NCI-H460 (cell line): ENCODE measurements at regions not wholly inside any gene's neighbourhood (a gene's known extent, or its start where the extent isn't known, plus 50 kb on each side); places are given as distances from the start of the nearest gene placed in this dataset.

Source experiments
- DNase-seq: peaks from one replicate; pipeline ENCODE4 v3.0.0-alpha.2; 2016; ENCODE audit warnings: low read depth; ENCODE audit errors: extremely low read depth

DNA sequence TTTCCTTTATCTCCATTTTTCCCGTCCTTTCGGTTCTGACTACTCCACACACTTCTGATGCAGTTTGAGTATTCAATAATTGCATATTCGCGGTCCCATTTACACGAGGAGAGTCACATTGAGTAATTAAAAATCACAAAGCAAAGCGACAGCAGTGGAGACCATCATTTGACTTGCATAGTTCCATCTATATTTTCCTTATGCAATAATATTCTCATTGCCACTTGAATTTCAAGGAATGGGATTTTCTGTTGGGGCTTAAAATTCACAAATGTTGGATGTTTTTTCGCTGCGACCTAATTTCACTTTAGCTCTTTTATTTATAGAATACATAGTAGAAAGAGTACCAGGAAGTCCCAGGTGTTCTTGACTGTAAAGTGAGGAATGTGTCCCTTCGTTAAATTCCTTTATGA lies 186.8 kb downstream of the ZEB2 start:
- DNase-seq = no peak

DNA sequence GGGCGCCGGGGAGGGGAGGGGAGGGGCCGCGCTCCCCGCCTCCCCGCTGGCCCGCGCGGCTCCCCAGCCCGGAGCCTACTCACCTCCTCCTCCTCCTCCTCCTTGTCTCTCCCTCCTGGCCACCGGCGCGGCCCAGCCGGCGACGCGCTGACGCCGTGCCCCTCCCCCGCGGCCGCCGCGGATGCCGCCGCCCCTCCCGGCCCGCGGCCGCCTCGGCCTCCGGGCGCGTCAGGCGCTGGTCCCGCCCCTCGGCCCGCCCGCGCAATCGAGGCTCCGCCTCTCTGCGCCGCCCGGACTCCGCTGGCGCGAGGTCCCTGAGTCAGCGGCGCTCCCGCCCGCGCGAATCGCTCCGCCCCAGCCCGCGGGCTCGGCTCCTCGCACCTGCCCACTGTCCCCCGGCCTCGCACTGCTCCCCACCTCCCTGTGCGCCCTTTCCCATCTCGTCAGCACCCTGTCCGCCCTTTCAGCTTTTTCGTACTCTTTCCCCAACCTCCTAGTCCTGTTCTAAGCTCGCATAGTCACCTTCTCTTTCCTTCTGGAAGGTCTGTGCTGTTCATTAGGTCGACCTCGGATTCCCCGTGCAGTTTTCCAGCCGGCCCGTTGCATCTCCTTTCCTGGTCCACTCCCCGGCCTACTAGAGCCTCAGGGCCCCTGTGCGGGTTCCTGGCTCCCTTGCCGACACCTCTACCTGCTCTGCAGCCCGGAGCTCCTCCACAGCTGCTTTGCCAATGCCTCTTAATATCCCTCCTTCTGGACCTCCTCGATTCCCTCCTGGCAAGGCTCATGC lies 187.4 kb downstream of the ZEB2 start:
- DNase-seq = peak; percentile 89

DNA sequence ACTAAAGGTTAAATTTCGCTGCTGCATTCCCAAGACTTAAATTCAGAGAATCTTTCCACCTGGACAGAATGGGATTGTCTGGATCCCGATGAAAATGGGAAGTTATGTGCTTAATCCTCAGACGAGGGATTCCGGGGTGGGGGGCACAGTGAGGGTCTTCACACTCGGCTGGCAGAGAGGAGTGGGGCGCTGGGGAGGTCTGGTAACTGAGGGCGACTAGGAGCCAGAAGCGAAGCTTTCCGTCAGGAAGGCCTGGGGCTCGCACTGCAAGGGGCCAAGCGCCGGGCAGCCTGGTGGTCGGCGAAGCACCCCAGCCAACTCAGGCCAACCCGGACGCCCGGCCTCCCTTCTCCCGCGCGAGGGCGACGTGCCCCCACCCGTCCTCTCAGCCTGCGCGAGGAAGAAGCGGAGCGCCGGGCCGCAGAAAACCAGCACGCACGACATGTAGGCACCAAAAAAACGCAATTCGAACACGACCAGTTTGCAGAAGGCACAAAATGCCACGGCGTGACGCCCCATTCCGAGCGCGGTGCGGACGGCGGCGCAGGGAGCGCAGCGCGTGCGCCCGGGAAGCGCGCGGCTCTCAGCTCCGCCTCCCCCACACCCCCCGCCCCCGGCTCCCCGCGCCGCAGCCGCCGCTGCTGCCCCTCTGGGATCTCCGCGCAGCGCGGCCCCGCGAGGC lies 188.1 kb downstream of the ZEB2 start:
- DNase-seq = no peak

DNA sequence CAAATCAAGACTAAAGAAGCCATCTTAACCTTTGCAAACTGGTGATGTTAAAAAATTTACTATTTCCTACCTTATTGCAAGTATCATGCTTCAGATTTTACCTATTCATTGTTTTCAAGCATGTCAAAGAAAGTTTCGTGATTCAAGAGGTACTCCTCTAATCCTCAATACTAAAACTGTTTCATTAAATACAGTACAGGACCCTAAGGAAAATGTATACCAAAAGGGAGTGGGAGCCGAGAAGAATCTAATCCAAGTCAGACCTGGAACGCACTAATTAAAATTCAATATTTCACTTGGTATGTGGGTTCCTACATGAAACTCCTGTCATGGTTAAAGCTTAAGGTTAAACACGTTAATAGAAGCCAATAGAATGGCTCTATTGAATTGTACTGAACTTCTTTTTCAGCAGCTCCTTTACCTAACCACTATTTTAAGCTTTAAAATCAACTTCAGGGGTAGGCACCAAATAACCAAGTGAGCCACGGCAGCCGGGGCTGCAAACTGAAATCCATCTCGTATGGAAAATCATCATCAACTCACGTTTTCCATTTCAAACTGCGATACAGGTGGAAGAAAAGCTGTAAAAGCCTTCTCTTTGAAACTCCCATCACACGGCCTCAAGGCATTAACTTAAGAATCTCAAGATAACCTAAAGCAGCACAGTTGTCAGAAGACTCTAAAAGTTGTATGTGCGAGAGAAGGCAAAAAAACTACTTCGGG lies 188.8 kb downstream of the ZEB2 start:
- DNase-seq = no peak

DNA sequence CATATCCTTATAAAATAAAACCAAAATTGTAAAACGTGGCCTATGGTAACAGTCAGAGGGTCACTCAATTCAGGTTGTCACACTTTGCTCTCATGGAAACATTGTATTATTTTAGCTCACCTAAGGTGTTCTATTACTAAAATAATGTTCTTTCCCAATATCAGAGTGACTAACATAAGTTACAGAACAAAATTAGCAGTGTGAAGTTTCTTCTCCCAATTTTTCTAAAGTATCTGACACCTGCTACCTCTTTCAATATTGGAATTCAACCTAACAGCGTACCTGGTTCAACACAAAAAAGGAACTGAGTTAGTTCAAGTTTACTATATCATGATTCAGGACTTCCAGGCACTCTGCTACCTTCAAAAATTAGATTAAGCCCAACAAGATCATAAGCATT lies 190.4 kb downstream of the ZEB2 start:
- DNase-seq = no peak

DNA sequence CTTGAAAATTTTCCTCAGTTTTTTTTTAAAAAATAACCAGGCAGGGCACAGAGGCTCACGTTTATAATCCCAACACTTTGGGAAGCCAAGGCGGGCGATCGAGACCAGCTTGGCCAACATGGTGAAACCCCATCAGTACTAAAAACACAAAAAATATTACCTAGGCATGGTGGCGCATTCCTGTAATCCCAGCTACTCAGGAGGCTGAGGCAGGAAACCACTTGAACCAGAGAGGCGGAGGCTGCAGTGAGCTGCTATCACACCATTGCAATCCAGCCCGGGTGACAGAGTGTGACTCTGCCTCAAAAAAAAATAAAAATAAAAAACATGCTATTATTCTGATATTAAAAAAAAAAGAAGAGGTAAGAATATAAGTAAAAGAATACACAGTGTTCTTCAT lies 191.0 kb downstream of the ZEB2 start:
- DNase-seq = no peak

DNA sequence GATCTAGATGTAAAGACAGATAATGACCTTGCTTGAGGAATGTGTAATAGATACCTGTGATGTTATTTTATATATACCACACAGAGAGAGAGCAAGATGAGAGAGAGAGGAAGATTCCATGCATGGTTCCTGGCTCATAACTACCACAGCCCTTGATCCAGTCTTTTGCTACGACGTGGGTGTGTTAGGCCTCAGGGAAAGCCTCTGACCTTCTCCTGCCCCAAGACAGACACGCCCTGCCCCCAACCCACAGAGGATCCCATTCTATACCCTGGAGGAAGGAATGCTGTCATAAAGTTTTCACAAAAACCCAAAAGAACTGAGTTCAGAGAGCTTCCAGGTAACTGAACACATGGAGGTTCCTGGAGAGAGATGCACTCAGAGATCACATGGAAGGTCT lies 193.1 kb downstream of the ZEB2 start:
- no peak for DNase-seq

DNA sequence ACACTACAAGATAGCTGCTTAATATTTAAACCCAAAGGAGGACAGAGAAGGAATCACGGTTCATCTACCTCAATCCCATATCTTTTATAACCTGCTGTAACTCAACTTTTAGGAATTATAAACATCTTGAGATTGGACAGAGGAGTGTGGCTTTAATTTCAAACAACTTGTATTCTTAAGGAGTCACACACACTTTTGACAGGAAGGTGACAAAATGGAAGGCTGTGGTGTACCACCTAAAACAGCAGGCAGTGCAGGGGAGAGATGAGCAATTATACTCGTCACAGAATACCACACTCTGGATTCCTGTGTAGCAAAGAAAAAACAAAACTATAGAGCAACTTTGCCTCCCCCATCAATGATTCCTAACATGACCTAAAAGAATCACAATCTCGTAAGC lies 194.8 kb downstream of the ZEB2 start:
- DNase-seq = no peak

DNA sequence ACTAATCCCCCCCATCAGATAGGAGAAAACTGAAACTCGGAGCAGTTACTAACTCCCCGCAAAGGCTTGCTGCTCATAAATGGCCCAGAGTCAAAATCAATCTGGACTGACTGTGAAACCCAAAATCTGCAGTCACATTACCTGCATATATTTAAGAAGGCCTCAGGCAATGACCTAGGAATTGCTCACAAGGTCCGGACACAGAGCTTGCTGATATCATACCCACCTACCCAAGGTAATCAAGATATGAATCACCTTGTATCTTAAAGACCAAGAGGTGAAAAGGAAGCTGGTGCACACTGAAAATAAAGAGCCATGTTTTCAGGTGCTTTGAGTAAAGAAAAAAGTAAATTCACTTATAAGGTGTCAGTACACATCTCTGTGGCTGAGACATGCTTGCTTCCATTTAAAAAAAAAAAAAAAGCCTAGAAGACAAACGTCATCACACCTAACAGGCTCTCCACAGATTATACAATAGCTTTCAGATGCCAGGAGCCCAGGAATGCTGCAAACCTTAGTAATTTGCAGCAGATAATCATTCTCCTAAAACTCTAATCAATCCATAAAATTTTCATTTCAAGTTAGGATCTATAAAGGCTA lies 195.4 kb downstream of the ZEB2 start:
- no peak for DNase-seq

DNA sequence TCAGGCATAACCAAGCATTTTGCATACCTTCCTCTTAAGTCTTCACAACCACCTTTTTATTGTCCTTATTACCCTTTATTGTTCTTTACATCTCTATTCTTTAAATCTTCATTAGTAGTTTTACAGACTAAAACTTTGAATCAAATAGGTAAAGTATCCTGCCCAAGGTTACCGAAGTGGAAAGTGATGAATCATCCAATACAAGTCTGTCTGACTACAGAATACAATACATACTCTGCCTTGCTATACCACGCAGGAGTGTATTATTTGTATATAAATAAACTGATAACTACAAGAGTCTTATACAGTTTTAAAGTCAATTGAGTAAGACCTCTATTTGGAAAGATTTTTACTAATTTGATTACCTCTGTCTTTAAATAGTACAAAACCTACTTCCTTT lies 196.0 kb downstream of the ZEB2 start:
- DNase-seq = no peak

DNA sequence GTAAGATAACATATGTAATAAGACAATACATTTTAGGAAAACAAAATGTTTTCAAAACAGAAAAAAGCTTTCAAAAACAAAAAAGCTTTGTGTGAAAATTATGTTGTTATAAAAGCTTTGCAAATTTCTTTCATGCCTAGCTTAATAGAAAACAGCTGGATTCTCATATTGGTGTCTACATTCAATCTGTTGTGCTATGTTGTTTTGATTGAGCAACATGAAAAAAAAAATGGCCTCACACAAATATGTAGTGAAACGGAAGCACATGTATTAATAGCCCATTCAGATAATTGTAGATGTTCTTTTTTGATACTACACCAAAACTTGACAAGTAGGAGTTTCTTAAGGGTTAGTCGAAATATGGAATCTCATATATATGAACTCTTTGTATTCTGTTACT lies 197.5 kb downstream of the ZEB2 start:
- DNase-seq = no peak

DNA sequence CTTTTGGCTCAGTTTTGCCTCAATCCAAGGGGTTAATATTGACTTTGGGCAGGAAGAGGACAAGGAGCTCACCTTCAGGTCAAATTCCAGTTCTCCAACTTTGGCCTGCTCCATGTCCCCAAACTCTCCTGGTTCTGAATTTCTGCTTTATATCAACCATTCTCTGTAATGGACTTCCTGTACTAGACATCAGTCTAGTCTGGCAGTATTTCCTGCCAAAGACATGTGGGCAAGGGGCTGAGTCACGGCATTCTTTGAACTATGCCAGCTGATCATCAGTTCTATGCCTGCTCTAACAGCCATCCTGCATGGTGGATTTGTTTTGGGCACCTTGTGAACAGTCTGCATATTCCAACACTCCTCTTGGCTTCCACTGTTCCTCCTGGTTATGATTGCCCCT lies 199.4 kb downstream of the ZEB2 start:
- no peak for DNase-seq

DNA sequence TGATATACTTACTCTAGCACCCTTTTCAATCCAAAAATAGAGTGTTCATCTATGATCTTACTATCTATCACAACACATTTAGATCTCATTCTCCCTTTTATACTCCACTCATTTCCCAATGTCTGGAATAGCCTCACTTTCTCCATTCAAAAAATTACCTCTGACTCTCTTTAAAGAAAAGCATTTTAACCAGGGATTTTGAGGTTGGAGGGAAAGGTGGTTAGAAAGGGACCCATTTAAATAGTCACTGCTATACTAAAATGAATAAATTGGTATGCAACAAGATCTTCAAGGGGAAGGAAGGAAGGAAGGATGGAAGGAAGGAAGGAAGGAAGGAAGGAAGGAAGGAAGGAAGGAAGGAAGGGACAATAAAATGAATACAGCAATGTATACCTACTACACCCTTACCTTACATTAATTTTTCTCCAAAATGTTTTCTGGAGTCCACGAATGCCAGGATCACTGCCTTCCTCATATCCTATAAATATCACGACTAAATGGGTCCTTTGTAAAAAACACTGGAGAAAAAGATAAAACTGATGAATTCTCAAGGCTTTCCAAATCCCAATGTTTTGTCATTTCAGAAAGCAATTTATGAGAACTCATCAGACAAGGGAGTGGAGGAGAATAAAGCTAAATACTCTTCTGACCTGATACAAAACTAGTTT lies 202.7 kb downstream of the ZEB2 start:
- no peak for DNase-seq

DNA sequence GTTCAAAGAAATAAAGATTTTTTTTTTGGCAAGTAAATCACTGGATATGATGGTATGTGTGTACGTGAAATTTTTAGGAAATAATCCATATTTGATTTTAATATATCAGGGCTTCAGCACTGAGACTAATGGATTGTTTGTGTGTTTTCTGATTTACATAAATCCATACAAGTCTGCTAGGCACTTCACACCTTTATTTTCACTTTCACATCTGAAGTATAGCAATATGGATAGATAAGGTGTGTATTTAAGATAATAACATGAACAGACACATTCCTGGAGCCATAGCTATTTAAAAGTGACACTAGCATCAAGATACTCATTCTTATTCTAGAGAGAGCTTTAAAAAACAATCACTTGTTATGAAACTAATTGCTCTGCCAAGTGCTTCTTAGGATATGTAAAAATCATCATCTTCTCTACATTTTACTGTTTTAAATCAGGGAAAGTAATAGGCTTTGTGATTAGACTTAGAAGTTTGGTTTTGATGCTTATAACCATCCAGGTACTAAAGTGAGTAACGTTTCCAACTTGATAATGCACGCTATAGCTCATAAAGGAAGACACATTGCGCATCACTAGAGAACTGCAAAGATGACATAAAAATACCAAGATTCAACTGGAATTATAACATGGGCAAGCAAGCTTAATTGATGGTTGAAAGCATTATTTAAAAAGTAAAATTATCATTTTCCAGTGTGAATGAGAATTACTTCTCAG lies 208.9 kb downstream of the ZEB2 start:
- DNase-seq = no peak

DNA sequence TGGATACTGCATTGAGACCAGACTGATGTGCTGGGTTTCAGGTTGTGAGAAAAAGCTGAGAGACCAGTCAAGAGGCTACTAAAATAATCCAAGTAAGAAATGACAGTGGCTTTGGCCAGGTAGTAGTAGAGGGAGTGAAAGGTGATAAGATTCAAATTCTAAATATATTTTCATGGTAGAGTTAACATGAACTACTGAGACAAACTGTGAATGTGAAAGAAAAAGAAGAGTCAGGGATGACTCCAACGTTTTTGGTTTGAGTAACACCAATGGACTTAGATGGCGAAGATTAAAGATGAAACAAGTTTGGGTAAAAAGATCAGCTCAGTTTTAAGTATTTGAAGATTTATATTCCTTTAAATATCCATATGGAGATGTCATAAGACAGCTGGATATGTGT lies 209.4 kb downstream of the ZEB2 start:
- DNase-seq = no peak

DNA sequence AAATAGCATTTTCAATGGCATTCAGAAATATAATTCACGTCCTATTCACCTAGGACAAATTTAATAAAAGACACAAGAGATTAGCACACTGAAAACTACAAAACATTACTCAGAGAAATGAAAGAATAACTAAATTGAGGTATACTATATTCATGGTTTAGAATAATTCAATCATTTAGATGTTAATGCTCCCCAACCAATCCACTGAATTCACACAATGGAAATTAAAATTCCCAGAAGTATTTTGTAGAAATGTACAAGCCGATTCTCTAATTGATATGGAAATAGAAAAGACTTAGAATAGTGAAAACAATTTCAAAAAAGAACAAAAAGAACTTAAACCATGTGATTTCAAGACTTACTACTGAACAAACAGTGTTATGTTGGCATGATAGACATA lies 212.2 kb downstream of the ZEB2 start:
- no peak for DNase-seq

DNA sequence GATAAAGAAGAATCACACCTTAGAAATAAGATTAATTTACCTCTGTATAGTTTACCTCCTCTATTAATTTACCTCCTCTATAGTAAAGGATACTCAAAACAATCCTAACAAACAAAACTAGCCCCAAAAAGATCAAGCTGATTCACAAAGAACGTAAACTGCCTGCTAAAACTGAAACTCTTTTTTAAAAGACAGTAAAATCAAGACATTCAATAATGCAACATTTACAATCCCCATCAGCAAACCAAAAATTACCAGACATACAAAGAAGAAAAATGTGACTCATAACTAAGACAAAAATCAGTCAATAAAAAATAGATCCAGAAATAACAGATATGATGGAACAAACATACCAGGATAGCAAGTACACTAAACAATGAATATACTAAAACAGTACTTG lies 215.7 kb downstream of the ZEB2 start:
- no peak for DNase-seq

DNA sequence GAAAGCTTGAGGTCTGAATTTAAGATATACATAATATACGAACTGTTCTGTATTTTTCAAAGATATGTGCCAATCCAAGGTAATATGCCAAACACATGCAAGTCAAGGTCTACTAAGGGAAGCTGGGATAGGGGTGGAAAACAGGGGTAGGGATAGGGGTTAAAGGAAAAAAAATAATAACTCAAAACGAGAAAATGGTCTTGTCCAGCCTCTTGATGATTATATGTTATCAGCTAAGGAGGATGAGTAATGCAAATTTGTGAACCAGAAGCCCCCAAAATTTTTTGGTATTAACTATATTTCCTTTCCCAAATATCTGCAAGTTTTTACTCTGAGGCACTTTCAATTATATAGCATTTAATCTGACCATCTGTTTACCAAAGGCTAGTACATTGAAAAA lies 219.3 kb downstream of the ZEB2 start:
- DNase-seq = no peak

DNA sequence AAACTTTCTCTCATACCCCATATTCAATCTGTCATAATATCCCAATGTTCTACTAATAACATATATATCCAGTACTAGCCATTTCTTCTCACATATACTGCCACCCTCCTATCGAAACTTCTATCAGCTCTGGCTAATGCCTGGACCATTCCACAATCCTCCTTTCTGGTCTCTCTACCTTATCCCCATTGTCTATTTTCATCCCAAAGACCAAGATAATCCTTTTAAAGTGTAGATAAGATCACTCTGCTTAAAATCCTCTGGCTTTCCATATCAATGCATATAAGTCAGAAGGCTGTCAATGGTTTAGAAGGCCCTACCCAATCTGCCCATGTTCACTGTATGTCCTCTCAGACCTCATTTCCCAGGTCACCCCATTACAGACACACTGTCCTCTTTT lies 229.6 kb downstream of the ZEB2 start:
- DNase-seq = no peak

DNA sequence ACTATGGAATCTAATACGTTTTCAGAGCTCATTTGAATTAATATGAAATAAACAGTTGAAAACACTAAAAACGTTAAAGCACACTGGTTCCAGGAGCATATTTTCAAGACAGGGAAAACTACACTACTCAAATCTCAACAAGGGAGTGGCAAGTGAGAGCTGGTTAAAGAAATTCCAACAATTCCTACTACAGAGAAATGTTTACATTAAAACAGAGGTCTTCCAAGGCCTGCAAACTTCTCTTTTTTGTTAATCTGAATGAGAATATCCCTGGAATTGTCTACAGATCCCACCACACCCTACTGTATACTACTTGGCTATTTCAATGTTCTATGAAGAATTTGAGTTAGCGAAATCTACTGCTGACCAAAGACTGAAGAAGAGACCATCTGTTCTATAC lies 231.5 kb downstream of the ZEB2 start:
- no peak for DNase-seq
